ENCODE measurements at regions not wholly inside any gene's neighbourhood (a gene's known extent, or its start where the extent isn't known, plus 50 kb on each side); places are given as distances from the start of the nearest gene placed in this dataset.

DNA sequence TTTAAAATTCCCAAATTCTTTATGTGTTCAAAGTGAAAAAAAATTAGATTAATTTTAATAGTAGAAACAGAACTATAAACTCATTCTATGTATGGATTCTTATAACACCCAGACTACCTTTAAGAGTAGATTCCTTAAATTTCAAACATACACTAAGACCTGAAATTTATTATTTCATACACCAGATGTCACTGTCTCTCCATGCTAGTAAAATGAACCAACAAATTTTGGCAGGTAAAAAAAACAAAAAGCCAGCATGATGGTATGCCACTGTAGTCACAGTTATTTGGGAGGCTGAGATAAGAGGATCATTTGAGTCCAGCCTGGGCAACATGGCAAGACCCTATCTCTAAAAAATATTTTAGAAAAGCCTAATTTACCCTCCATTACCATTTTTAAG lies 461.3 kb upstream of the NAALADL2 start:
- Histone ChIP-seq H3K27me3 (no peaks in the 10 kb centered on the region), H3K27ac (no peak overlapping the region), H3K4me3 (no peak overlapping the region), H3K4me1 (no peaks in the 10 kb centered on the region), H3K9me3 (no peaks in the 10 kb centered on the region), H3K36me3 (no peaks in the 10 kb centered on the region)
- TF ChIP-seq POLR2AphosphoS5 (IDR thresholded peaks at IDR 0.05; ENCODE audit: insufficient read depth in 1 of 2, low read depth in 1 of 2): no peak
- TF ChIP-seq POLR2A (IDR thresholded peaks at IDR 0.05): no peak
- TF ChIP-seq, protein P1, sequence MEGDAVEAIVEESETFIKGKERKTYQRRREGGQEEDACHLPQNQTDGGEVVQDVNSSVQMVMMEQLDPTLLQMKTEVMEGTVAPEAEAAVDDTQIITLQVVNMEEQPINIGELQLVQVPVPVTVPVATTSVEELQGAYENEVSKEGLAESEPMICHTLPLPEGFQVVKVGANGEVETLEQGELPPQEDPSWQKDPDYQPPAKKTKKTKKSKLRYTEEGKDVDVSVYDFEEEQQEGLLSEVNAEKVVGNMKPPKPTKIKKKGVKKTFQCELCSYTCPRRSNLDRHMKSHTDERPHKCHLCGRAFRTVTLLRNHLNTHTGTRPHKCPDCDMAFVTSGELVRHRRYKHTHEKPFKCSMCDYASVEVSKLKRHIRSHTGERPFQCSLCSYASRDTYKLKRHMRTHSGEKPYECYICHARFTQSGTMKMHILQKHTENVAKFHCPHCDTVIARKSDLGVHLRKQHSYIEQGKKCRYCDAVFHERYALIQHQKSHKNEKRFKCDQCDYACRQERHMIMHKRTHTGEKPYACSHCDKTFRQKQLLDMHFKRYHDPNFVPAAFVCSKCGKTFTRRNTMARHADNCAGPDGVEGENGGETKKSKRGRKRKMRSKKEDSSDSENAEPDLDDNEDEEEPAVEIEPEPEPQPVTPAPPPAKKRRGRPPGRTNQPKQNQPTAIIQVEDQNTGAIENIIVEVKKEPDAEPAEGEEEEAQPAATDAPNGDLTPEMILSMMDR (IDR thresholded peaks at IDR 0.05): peak in 2 of 3 experiments; percentile 17 to 34
- intact Hi-C loops (cut with DNase I): no loop called here
- DNase-seq (ENCODE audit: extremely low spot score in 2 of 2): no peak

DNA sequence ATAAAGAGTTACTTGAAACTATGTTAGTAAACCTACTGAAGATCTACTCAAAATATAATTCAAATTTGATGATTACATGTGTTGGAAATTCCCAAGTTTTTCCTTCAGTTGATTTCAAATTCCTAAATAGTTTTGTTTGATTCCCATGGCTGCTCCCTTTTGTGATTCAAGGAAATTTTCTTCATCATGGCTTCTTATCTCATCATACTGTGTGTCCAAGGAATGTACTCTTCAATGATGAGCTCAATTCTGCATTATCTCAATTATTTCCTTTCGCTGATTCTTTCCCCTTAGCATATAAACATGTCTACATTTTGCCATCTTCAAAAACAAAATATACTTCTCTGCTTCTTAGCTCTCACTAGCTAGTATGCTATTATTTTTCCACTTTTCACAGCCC lies 460.4 kb upstream of the NAALADL2 start:
- Histone ChIP-seq H3K4me3 (no peak overlapping the region), H3K27ac (no peak overlapping the region), H3K9me3 (no peaks in the 10 kb centered on the region), H3K4me1 (no peaks in the 10 kb centered on the region), H3K36me3 (no peaks in the 10 kb centered on the region), H3K27me3 (no peaks in the 10 kb centered on the region)
- no peak for TF ChIP-seq POLR2A (IDR thresholded peaks at IDR 0.05)
- TF ChIP-seq, protein P1 (IDR thresholded peaks at IDR 0.05): no peak
- no peak for TF ChIP-seq POLR2AphosphoS5 (IDR thresholded peaks at IDR 0.05; ENCODE audit: insufficient read depth in 1 of 2, low read depth in 1 of 2)
- intact Hi-C loops (cut with DNase I): no loop called here
- no peak for DNase-seq (ENCODE audit: extremely low spot score in 2 of 2)

DNA sequence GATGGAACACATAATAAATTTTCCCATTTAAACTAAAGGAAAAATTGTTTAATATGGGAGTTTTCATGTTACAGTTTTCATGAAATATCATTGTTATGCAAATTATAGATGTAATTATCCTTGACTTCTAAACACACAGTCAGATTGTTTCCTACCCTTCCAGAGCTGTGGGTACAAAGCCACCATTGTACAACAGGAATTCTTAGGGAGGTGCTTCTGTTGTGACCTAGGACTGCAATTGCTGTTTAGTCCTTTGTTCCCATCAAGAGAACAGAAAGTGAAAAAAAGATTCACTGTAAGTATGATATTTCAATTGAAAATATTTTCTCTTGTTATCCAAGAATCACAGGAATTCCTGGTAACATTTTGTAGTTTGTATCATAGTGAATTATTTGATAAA lies 455.3 kb upstream of the NAALADL2 start:
- Histone ChIP-seq H3K4me3 (no peak overlapping the region), H3K27ac (no peak overlapping the region), H3K4me1 (no peaks in the 10 kb centered on the region), H3K9me3 (no peaks in the 10 kb centered on the region), H3K36me3 (no peaks in the 10 kb centered on the region), H3K27me3 (no peaks in the 10 kb centered on the region)
- intact Hi-C loops (cut with DNase I): no loop called here
- TF ChIP-seq POLR2AphosphoS5 (IDR thresholded peaks at IDR 0.05; ENCODE audit: insufficient read depth in 1 of 2, low read depth in 1 of 2): no peak
- no peak for TF ChIP-seq POLR2A (IDR thresholded peaks at IDR 0.05)
- TF ChIP-seq, protein P1 (IDR thresholded peaks at IDR 0.05): no peak
- no peak for DNase-seq (ENCODE audit: extremely low spot score in 2 of 2)

DNA sequence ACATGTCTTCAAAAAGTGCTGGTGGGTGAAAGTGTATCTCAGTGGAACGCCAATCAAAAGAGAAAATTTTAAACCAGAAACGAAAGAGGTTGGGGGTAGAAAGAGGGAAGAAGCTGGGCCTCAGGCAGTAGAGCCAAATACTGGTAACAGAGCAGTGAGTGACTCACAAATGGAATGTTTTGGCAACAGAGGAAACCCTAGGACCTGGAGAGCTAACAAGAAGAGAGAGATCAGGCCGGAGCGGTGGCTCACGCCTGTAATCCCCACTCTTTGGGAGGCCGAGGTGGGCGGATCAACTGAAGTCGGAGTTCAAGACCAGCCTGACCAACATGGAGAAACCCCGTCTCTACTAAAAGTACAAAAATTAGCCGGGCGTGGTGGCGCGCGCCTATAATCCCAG lies 450.8 kb upstream of the NAALADL2 start:
- Histone ChIP-seq H3K27ac (no peak overlapping the region), H3K4me1 (no peaks in the 10 kb centered on the region), H3K36me3 (no peaks in the 10 kb centered on the region), H3K4me3 (no peak overlapping the region), H3K9me3 (no peaks in the 10 kb centered on the region), H3K27me3 (no peaks in the 10 kb centered on the region)
- TF ChIP-seq POLR2A (IDR thresholded peaks at IDR 0.05) (no peak), POLR2AphosphoS5 (IDR thresholded peaks at IDR 0.05; ENCODE audit: insufficient read depth in 1 of 2, low read depth in 1 of 2) (no peak)
- TF ChIP-seq, protein P1 (IDR thresholded peaks at IDR 0.05): no peak
- intact Hi-C loops (cut with DNase I): no loop called here
- DNase-seq (ENCODE audit: extremely low spot score in 2 of 2): no peak

DNA sequence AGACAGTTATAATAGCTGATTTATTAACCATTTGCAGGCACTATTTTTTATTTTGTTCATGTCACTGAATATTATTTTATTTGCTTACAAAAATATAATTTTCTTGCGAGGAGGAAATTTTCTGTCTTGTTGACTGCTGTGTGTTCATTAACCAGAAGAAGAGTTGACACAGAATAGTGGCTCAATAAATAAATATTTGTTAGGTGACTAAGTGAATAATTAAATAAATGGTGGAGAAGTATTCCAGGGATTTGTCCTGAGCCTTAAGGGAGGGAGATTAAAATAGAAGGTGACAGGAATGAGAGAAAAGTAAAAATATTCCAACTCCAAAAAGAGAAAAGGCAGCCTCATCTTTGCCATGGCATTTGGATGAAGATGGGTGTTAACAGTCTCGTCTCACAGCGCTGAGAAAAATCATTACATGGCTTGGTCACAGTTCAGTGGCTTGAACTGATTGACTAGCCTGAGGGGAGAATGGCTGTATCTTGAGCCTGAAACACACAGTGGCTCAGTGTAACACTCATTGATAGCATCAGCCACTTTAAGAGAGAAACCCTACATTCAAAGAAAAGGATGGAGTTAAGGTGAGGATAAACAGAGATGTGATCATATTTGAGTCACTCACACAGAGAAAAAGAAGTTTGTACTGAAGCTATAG lies 449.9 kb upstream of the NAALADL2 start:
- Histone ChIP-seq H3K4me1 (no peaks in the 10 kb centered on the region), H3K36me3 (no peaks in the 10 kb centered on the region), H3K27me3 (no peaks in the 10 kb centered on the region), H3K9me3 (no peaks in the 10 kb centered on the region), H3K27ac (no peak overlapping the region), H3K4me3 (no peak overlapping the region)
- intact Hi-C loops (cut with DNase I): no loop called here
- no peak for DNase-seq (ENCODE audit: extremely low spot score in 2 of 2)
- TF ChIP-seq POLR2AphosphoS5 (IDR thresholded peaks at IDR 0.05; ENCODE audit: insufficient read depth in 1 of 2, low read depth in 1 of 2) (no peak), POLR2A (IDR thresholded peaks at IDR 0.05) (no peak)
- TF ChIP-seq, protein P1 (IDR thresholded peaks at IDR 0.05): no peak

All from vagina (tissue), 2 donors.